ENCODE measurements at regions not wholly inside any gene's neighbourhood (a gene's known extent, or its start where the extent isn't known, plus 50 kb on each side); places are given as distances from the start of the nearest gene placed in this dataset.

DNA sequence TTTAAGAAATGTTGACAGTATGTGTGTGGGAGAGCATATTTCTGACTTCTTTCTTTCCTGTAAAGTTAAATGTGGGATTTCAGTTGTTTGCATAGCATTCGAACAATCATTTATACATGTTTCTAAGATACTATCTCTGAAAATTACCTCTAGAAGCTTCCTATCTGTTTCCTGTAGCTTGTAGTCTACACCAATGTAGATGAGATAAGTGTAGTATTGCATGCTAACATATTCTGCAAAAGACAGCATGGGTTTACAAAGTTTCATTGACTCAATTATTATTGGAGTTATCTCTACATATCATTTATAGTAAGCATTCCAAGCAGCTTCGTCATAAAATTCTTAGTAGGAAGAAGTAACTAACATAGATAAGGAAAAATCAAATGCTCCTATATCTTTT lies 98.9 kb upstream of the DPYD start:
- DNase-seq, result no peak

DNA sequence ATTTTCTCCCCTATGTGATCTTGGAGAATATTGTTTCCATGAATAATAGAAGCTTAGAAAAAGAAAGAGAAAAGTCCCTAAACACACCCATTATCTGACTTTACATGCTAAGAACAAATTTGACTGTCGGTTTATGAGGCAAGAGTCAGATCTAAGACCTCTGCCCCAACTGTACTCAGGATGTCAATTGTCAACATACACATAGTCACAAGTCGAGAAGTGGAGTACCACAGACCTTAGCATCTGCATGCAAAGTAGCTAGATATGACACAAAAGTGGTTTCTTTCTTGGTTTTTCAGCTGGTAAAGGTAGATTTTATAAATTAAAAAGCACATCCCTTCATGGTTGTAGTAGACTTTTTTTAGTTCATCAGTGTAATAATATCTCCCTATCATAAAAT lies 97.2 kb upstream of the DPYD start:
- no peak for DNase-seq

- no peak for DNase-seq
Observed at GRCh38 chr1:98017184-98017583, 96.3 kb upstream of the DPYD start.

DNA sequence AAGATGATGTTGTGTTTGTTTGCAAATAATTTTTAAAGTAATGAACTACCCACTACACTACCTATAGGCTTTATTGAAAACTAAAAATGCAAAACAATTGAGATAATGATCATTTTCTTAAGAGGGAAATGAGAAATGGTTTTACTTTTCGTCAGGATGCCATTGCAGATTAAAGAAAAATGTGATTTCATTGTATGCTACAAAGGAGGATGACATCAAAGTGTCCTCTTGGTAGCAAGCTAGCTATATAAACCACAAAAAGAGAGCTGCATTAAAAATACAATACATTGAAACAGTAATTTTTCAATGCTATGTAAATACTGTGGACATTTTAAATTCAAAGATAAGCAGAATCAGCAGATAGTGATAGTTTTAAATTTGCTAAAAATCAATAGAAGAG lies 87.5 kb upstream of the DPYD start:
- no peak for DNase-seq

DNA sequence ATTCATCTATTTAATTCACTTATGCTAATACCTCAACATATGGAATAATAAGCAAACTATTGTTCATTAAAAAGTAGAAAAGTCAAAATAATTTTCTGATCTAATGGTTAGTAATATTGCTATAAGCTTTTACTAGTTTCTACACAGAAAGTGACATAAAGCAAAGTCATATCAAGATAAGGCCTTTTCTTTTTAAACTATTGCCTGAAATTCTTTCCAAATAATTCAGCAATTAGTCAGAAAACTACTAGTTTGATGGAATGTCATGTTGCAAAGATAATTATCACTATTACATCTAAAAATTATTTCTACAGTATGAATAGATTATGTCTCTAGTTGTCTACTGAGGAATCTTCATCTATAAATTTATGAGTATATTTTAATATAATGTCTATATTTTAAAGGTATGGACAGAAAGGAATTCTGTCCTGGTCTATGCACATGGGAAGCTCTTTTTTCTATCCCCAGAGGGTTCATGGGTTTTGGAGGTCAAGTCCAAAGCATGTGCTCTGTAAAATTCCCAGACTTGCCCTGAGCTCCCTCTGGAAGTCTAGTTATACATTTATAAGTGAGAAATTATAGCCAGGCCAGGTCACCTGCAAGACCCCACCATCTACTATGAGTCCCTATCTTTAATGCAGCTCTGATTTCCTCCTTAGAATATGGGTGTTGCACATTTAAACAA lies 84.6 kb upstream of the DPYD start:
- no peak for DNase-seq

DNA sequence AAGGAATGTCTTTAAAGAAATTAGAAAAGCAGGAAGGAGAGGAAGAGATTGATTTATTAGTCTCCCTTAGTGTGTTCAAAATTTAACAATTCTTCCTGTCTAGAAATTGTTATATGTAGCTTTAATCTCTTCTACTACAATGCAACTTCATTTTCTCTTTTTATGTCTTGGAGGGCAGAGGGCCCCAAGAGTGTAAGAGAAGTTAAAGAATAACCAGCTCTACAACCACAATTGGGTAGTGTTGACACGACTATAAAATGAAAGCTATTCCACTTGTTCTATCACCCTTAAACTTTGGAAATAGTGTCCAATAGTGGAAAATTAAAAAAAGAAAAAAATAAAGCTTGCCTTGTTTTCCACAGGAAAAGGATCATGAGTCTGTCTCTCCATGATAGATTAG lies 82.6 kb upstream of the DPYD start:
- no peak for DNase-seq

DNA sequence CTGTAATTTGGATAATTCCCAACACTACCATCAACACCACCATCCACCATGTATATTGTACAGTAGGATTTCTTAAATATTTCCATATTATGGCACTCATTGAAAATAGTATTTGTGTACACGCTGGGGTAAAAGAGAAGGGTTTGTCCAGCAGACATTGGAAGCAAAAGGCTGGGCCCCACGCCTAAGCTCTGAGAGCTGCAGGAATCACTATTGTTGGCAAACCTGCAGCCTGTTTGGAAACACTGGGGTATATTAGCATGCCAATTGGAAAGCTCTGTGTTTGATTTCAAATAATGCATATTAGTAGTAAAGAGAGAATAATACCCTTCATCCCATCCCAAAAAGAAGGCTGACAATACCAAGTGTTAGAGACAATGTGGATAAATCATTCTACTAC lies 81.5 kb upstream of the DPYD start:
- no peak for DNase-seq

GRCh38 chr1:98001764-98002163 lies 80.9 kb upstream of the DPYD start:
- no peak for DNase-seq

DNA sequence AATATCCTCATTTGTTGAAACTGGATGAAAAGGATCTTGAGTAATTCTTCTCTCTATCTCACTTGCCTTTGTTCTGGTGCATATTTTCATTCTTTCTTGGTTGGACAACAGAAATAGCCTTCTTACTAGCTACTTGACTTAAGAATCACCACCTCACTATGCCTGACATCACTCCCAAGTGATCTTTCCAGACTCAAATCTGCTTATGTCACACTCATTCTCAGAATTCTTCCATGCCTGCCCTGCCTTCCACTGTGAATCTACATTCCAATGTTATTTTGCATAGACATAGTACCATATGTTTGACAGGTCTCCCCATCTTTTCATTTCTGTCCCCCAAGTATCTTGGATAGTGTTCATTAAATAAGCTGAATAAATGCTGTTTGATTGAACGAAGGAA lies 78.5 kb upstream of the DPYD start:
- no peak for DNase-seq

DNA sequence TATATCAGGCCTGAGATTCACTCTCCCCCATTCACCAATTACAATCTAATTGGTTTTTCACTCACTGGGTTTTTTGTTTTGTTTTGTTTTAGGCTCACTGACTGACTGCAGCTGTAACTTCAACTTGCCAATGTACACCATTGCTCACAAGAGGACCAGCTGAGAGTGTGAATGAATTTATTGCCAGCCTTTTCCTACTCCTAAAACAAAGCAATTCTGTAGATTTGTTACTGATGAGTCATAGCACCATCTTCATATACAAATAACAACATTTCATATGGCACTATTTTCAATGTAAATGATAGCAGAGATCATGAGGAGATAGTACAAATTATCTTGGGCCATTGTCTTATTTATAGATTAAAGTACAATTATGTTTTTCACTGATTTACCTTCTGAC lies 76.0 kb upstream of the DPYD start:
- DNase-seq, result no peak

DNA sequence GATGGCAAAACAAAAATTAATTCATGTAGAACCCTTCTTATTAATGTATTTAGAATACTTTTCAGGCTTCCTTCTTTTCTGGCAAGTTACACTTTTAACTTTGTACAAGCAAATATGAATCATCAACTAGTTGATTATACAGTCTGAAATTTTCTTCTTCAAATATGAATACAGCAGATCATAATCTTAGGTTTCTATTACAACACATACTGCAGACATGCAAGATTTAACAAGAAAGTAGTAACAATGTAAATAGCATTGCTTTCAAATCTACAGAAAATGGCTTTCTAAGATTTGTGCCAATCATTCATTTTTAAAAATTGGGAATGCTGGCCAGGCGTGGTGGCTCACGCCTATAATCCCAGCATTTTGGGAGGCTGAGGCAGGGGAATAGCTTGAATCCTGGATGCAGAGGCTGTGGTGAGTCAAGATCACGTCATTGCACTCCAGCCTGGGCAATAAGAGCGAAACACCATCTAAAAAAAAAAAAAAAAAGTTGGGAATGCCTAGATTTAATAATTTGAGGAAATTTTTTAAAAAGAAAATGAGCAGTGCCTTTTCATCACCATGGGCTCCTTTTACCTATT lies 68.4 kb upstream of the DPYD start:
- no peak for DNase-seq

DNA sequence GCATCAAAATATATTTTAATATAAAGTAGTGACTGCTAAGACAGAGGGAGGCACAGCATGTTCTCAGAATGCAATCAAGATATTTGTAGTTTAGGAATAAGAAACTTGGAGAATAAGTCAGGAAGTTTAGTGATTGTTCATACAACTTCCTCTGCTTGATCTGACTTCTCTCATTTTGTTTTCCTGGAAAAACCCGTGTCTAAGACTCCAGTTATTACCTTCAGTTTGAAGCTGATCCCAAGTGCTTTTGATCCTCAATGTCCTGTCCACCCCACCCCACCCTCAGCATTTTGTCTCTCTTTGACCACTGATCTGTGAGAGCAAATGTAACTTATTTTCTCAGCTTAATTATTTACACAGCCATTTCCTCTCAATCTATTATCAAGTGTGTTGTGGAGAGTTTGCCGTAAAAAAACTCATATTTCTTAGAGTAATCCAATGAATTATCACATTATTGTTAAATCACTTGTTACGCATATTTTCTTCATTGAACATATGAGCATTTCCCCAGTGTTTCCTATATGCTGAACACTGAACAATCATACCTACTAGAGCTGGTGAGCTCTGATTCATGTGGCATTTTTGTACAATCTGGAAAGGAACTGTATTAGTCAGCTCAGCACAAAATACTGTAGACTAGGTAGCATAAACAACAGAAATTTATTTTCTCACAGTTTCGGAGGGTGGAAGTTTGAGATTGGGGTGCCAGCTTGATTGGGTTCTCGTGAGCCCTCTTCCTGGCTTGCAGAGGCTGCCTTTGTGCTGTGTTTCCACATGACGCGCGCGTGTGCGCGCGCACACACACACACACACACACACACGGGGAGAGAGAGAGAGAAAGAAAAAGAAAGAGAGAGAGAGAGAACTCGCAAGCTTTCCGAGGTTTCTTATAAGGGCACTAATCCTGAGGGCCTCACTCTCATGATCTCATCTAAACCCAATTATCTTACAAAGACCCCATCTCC lies 65.5 kb upstream of the DPYD start:
- no peak for DNase-seq

DNA sequence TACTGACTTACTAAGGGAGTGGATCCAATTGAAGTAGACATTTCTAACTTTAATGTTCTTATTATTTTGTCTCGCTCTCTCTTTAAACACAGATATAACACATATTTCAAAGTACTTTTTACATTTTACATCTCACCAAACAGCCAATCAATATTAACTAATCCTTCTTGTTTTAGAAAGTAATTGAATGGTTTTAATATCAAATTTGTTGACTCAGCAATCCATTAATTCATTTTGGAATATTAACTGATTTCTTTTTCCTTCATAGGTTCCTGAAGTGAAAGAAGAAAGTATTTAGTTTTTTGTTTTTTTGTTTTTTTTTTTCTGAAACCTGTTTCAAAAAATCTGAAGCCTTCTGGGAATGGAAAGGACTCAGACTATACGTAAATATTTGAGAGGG lies 62.3 kb upstream of the DPYD start:
- DNase-seq, result no peak

DNA sequence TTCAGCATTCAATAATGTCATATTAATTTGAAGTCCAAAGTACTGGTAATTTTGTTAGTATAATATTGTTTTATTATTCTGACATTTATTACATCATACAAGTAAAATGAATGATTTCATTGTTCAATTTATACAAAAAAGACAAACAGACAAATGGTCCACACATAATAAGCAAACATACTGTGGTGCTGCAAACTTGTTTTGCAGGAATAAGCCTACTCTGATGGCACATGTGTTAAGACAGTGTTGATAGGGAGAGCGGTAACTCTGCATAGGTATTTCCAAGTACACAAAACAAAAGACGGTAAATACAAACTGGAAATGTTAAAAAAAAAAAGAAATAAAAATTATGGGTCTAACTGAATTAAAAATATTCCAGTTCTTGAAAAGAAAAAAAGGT lies 59.7 kb upstream of the DPYD start:
- DNase-seq, result no peak

- no peak for DNase-seq
Observed at GRCh38 chr1:97976801-97977200, 56.0 kb upstream of the DPYD start.

All from activated CD8-positive, alpha-beta memory T cell treated with anti-CD3 and anti-CD28 coated beads for 24 hours (primary cell).